HG03103 (cell line): ENCODE measurements at regions not wholly inside any gene's neighbourhood (a gene's known extent, or its start where the extent isn't known, plus 50 kb on each side); places are given as distances from the start of the nearest gene placed in this dataset.

Source experiments
- ATAC-seq: cut with Tn5 transposase; IDR thresholded peaks from one replicate; pipeline ENCODE4 v1.9.1; 2021; ENCODE audit warnings: low read depth; ENCODE audit not compliant: unreplicated experiment

DNA sequence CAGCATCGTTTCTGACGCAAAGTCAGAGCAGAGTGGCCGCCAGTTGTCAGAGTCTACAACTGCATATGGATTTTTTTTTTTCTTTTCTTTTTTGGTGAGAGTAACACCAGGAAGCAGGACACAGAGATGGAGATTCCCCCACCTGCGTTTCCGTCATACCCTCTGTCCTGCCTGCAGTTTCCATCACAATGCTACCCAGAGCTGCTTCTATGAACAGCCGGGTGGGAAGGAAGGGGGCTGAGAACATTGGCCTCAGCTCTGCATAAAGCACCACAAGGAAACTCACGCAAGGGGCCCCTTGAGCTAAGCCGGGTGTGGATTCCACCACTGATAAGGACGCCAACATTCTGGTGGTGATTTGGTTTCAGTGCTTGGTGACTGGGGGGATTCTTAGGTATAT is 183.5 kb upstream of the AFDN start:
- no peak for ATAC-seq

DNA sequence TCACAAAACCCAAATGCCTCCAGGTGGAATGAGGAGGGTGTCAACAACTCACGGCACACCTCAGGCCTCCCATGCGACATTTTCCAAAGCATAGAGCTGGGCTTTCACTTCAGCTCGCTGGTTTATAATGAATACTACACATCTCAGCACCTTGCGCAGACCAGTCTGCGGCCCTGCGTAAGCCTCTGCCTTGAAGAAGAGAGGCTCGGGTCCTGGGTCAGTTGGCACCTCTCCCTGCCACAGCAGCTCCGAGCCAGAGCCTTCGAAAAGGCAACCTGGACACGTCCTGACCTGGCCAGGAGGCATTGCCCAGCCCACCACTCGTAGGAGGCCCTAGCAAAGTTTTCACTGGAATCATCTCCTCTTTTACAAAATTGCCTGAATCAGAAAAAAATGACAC is 183.0 kb upstream of the AFDN start:
- ATAC-seq, result no peak

DNA sequence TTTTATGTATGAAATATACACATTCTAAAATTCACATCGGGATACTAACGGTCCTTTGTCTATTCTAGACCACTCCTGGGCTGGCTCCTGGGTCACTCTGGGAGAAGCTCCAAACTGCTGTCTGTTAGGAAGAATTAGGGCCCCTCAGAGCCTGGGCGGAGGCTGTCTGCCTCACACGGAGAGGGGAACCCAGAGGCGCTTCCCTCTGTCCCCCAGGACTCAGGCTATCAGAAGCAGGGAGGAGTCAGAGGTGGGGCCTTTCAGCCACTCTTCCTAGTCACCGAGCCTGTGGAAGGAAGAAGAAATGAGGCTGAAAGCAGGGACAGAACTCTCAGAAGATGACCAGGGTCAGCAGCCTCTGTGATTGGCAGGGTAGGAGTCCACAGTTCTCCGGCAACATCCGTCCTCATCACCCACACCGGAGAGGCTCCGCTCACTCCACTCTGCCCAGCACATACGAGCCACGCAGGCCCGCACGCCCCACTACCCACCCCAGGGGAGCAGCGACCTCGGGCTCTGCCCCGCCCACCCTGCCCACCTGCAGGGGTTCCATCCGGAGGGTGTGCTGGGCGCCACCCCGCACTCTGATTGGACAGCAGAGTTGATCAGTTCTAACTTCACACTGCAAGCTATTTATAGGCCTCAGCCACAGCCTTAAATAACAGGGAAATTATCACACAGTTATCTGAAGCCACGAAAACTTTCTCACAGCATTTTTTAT is 182.1 kb upstream of the AFDN start:
- ATAC-seq, result no peak

DNA sequence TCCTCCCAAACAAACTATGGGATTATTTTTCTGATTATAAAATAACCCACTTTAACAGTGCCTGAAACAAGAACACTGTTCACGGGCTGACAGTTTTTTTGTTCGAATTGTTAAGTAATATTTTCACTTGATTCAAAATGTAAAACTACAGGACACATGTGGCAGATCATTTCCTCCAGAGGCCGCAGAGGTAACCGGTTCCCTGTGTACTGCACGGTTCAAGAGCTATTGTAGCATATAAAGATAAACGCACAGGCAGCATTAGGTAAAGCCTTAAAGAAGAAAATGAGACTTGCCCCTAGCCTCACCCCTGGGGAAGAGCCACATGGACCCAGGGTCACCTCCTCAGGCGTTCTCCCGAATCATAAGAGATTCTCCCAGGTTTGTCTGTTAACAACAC is 181.3 kb upstream of the AFDN start:
- no peak for ATAC-seq

DNA sequence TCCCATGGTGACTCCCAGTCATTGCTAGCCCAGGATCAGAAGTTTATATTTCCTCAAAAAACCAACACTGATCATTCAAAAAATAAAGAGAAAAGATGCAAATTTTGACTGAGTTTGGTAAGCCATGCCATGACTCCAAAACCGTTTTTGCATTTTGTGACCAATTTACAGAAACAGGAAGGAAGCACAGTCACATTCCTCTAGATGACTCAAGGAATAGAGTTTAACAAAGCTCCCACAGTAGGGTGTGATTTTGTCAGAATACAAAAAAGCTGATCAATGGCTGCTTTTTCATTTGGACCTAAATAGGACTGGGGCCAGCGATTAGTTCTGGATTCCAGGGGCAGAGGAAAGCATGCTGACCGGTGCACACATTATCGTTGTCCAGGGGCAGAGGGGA is 179.4 kb upstream of the AFDN start:
- no peak for ATAC-seq

DNA sequence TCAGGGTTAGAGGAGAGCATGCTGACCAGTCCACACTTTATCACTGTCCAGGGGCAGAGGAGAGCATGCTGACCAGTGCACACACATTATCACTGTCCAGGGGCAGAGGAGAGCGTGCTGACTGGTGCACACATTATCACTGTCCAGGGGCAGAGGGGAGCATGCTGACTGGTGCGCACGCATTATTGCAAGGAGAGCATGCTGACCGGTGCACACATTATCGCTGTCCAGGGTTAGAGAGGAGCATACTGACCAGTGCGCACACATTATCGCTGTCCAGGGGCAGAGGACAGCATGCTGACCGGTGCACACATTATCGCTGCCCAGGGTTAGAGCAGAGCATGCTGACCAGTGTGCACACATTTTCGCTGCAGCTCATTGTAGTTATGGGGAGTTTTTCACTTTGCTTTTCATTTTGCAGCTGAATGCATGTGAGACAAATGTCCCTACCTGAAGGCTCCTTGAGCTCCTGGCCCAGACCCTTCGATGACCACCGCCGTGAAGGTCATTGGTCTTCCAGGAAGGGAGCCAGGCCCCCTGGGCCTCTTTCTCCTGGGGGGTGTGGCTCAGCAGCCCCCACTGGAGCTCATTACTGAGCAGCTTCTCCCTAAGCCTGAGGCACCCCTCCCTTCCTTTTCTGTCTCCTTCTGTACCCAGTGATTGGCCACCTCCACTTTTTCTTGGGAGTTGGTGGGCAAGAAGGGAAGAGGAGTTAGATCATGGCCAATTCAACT is 178.8 kb upstream of the AFDN start:
- no peak for ATAC-seq

DNA sequence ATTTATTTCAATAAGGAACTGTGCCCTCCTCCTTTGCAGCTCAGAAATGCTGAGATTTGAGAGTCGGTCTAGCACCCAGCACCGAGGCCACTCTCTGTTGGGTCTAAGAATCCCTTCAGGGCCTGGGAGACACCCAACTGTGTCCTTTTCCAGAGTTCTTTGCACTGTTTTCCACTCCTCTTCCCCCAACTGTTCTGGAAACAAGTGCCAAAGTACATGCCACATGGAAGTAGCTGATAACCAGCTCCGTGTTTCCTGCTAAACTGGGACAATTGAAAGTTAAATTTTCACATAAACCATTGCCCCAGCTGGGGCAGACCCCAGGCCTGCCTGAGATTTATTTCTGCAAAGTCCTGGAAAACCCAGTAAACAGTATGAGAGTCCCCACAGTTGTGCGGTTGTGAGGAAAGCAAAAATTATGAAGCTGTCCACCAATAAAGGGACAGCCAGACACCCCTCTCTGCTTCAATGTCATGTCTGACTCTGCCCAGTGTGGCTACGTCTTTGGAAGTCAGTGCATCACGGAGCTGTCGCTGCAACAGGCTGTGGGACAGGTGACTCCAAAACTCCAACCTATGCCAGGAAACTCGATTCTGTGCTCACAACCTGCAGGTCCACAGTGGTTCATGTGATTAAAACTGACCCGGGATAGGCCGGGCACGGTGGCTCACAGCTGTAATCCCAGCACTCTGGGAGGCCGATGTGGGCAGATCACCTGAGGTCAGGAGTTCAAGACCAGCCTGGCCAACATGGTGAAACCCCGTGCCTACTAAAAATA is 178.0 kb upstream of the AFDN start:
- ATAC-seq, result no peak

DNA sequence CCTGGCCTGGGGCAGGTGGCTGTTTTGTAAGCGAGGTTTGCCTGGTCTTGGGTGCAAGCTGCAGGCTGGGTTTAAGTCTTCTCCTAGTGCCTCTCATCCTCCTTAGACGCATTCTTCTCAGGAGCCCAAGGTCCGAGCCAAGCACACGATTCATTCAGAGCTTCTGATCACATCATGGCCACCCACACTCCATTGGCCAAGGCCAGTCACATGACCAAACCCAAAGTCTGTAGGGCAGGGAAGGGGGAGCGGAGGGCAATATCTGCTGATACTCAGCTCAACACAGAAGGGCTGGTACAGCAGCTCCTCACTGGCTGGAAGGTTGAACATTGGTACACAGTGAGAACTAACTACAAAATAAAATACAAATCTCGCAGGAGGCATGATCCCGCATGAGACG is 177.2 kb upstream of the AFDN start:
- no peak for ATAC-seq

DNA sequence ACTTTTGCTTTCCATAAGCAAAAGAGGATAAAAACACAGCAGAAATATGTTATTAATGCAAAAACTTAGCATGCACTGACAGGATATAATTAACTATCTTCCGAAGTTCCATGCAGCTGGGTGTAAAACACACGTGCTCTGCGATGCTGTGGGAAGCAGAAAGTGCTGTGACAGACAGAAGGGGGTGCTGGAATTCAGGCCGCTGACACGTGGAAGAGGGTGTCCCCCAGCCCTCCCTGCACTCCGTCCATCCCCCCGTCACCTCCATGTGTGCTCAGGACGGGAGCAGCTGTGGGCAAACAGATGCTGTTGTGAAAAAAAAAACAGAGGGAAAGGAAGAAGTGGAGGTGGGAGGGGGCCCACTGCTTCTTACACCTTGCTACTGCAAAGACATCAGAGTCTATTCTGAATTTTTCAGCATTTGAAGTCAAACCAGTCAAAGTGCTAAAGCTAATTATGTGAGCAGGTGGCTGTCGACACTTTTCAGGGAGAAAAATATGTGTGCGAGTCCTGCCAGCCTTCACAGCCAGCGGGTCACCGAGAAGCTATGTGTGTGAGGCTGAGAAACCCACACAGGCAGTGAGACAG is 175.9 kb upstream of the AFDN start:
- no peak for ATAC-seq

DNA sequence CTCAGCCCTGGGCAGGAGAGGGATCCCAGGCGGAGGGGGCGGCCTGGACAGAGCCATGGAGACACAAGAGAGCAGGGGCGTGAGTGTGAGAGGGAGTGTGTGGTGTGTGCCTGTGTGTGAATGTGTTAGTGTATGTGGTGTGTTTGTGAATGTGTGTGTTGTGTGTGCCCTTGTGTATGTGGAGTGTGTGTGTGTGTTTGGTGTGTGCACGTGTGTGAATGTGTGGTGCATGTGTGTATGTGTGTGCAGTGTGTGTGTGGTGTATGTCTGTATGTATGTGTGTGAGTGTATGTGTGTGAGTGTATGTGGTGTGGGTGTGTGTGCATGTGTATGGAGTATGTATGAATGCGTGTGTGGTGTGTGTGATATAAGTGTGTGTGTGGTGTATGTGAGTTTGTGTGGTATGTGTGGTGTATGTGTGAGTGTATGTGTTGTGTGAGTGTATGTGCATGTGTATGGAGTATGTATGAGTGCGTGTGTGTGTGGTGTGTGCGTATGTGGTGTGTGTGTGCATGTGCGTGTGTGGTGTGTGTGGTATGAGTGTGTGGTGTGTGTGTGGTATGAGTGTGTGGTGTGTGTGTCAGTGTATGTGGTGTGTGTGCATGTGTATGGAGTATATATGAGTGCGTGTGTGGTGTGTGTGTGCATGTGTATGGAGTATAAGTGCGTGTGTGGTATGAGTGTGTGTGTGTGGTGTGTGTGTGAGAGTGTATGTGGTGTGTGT is 175.2 kb upstream of the AFDN start:
- ATAC-seq, result no peak

DNA sequence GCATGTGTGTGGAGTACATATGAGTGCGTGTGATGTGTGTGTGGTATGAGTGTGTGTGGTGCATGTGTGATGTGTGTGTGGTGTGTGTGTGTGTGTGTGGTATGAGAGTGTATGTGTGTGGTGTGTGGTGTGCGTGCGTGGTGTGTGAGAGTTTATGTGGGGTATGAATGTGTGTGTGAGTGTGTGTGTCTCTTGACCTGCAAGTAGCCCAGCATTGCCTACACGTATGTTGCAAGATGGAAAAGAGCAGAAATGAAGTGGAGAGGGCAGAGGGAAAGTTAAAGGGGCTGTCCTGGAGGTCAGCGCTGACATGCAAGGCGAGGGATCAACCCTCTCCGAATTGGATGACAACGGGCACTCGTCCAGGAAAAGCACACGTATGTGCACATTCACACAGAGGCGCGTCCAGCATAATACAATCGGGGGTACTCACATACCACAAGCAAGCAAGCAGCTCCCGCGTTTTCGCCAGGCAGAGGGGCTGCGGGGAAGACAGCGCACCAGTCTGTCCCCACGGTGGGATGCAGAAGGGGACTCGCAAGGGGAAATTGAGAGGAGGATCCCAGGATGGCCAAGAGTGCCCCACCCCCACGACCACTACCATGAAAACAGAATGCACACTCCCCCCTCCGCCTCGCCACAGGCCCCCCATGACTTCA is 174.5 kb upstream of the AFDN start:
- no peak for ATAC-seq

DNA sequence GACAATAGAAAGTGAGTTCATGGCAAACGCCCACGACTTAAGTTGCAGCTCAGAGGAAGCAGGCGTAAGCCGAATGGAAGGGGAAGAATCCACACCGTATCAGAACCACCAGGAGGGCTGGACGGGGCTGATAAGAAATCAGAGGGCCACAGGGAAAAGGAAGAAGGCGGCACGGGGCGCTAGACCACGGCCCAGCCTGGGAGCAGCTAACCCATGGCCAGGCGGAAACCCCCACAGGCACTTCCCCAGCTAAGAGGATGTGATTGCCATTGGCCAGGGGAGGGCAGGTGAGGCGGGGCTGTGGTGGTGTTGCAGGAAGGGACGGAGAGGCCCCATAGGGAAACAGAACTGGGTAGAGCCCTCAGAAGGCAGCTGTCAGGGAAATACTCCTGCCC is 174.0 kb upstream of the AFDN start:
- ATAC-seq, result no peak

DNA sequence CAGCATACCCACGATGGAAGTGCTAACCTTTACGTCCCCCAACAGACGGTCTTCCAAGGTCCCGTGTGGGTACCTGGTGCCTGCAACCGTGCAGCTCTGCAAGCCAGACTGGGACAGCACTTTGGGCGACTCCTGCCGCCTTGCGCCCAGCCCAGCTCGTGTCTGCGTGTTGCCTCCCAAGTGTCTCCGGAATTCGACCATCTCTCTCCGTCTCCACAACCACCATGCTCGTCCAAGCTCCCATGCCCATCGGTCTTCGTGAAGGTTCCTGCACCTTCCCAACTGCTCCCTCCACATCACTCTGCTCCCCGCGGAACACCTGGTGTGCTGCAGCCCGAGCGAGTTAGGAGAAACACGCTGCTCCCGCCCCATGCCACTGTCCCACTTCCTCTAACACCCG is 173.2 kb upstream of the AFDN start:
- ATAC-seq, result no peak

DNA sequence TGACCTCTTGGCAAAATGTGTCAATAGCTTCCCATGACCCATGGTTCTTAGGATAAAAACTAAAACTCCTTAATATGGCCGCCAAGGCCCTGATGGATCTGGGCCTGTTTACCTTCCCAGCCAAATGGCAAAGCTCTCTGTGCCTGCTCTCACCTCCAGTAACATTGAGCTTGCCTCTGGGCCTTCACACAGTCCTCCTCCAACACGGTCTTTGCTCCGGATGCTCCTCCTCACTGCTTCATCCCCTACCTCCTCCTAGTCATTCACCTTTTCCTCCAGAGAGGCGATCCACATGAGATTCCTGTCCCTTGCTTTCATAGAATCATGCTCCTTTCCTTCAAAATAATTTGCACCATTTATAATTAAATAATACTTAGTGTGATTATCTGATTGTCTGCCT is 172.3 kb upstream of the AFDN start:
- ATAC-seq, result no peak

DNA sequence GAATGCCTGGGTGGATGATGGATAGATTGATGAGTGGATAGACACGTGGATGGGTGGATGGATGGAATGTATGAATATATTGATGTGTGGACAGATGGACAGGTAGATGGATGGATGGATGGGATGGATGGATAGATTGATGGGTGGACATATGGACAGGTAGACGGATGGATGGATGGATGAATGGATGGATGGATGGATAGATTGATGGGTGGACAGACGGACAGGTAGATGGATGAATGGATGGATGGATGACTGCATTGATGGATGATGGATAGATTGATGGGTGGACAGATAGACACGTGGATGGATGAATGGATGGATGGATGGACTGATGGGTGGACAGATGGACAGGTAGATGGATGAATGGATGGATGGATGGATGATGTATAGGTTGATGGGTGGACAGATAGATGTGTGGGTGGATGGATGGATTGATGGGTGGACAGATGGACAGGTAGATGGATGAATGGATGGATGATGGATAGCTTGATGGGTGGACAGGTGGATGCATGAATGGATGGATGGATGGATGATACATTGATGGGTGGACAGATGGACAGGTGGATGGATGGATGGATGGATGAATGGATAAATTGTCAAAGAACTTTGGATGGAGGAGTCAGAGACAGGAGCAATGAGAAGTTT is 171.4 kb upstream of the AFDN start:
- ATAC-seq, result no peak

DNA sequence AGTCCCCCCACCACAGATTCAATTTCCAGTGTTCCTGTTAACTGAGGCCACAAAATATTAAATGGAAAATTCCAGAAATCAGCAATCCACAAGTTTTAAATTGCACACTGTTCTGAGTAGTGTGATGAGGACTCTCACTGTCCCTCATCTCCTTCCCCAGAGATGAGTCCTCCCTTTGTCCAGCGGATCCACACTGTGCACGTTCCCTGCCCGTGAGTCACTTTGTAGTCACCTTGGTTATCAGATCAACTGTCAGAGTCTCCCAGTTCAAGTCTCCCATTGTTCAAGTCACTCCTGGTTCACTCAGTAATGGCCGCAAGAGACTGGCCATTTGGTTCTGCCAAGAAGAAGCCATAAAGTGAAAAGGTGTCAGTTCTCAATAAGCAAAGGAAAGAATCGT is 168.6 kb upstream of the AFDN start:
- no peak for ATAC-seq

DNA sequence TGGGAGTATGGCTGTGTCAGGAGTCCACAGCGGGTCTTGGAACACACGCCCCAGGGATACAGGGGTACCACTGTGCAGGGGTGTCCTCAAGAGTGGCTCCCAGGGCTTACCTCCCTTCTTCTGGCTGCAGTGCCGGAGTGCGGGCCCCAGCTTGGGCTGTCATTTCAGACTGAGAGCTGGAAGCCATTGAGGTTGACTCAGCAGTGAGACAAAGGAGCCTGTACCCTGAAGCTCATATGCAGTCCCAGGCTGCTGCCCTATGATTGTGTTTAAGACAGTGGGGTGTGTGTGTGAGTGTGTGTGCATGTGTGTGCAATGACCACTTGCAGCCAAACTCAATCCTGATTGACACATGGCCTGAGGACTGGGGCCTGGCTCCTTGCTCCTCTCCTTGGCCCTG is 167.7 kb upstream of the AFDN start:
- no peak for ATAC-seq

DNA sequence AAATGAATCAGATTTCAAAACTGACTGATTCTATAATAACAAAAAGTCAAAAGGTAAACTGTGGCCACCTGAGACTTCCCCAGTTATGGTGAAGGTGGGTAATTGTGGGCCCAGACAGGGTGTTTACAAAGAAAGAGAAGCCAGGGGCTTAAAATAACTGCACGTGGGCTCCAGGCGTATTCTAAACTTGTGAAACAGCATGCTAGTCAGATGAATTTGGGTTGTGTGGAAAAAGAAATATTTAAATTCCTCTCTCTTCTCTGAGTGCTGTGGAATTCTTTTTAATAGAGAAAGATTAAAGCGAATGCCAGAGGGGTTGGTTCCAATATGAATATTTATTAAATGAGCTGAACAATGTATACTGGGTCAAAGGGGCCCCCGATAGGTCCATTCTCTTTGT is 166.3 kb upstream of the AFDN start:
- no peak for ATAC-seq

DNA sequence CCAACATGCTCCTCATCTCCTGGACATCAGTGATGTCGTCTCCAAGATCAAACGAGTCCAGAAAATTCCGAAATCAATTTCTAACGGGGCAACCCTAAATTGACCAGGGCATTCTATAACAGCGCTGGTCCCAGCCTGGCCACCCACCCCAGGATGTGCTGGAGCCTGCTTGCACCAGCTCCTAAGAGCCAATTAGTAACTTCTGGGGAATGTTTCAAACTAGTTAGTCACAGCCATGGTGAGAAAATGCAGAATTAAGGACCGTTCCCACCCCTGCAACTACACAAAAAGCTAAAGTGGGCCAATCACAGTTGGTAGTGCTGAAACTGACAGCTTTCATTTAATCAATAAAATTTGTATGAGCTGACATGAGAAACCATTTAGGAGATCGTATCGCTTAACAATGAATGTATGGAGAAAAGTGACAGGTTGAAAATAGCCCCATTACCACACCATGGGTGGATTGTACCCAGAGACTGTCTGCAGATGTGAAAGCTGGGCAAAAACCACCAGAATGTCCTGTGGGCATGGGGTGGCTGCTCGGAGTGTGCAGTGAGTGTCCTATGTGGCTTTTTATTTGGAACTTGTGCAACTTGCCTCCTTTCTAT is 165.7 kb upstream of the AFDN start:
- no peak for ATAC-seq
